AG09309 (cell line): ENCODE measurements at regions not wholly inside any gene's neighbourhood (a gene's known extent, or its start where the extent isn't known, plus 50 kb on each side); places are given as distances from the start of the nearest gene placed in this dataset.
"Not testable (repeated sequence)": the region's sequence is repeated elsewhere in the genome, so short reads cannot be mapped to it uniquely, and the experiment has no call there.

Experiments used
- DNase-seq: peaks from one replicate; pipeline ENCODE4 v3.0.0-alpha.2; 2010; ENCODE audit warnings: low read depth
- H3K4me3 ChIP-seq: 2 replicates; pipeline ENCODE4 v1.5.1; 2011; ENCODE audit warnings: mild to moderate bottlenecking, low read depth, low read length, moderate library complexity; ENCODE audit not compliant: control insufficient read depth
- TF ChIP-seq, protein P1 (sequence below): IDR thresholded peaks from 2 replicates; pipeline ENCODE4 v1.5.1; 2011; ENCODE audit warnings: mild to moderate bottlenecking, low read depth, low read length, inconsistent platforms; ENCODE audit not compliant: insufficient read depth, control insufficient read depth; ENCODE audit errors: missing control alignments

DNA sequence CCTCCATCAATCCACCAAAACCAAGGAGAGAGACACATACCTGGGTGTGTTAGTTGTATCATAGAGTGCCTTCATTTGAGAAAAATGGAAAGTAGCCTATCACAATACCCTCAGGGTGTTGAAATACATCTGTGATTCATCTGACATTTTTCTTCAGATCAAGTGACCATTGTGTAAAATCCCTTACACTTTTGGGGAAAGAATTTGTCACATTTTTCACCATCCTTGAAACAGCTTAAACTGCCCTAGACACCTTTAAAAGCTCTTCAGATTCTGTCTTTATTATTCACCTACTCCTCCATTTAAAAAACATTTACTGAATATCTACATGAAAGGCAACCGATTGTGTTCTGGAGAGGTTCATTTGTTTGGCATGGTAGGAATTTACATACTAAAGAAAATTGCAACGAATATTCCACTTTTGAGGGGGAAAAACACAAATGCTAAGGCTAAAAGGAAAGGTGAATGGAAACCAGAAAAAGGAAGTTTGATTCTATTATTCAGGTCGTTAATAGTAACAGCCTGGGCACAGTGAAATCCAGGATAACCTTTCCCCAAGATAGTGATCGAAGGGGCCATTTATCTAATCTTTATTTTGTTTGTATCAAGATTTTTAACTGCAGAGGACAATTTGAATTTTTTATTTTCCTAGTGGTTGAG is 70.4 kb upstream of the SAMSN1 start:
- TF ChIP-seq, protein P1, sequence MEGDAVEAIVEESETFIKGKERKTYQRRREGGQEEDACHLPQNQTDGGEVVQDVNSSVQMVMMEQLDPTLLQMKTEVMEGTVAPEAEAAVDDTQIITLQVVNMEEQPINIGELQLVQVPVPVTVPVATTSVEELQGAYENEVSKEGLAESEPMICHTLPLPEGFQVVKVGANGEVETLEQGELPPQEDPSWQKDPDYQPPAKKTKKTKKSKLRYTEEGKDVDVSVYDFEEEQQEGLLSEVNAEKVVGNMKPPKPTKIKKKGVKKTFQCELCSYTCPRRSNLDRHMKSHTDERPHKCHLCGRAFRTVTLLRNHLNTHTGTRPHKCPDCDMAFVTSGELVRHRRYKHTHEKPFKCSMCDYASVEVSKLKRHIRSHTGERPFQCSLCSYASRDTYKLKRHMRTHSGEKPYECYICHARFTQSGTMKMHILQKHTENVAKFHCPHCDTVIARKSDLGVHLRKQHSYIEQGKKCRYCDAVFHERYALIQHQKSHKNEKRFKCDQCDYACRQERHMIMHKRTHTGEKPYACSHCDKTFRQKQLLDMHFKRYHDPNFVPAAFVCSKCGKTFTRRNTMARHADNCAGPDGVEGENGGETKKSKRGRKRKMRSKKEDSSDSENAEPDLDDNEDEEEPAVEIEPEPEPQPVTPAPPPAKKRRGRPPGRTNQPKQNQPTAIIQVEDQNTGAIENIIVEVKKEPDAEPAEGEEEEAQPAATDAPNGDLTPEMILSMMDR = no peak
- DNase-seq = no peak
- no peak overlapping the region for H3K4me3 ChIP-seq

DNA sequence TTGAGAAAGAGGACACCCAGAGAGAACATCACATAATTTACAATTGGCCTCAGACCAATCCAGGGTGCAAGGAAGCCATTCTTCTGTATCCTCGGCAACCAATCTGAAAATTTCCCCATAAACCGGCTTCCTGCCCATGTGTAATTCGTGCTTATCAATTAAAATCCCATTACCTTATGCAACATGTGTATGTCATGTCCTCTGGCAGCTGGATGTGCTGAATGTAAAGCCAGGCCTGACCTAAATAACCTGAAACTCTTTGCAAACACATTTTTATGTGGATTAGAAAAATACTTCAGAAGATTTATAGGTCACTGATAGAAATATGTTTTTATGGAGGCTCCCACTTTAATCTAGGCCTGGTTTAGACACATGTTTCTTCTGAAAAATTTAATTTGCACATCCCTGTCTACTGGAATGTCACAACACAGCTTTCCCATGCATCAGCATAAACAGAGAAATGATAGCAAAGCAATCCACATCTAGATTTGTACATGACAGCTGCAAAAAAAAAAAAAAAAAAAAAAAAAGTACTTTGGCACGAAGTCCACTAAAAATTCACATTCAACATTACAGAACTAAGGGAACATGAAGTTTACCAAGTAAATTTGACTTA is 69.4 kb upstream of the SAMSN1 start:
- no peak for DNase-seq
- TF ChIP-seq, protein P1 = no peak
- H3K4me3 ChIP-seq = no peak overlapping the region

DNA sequence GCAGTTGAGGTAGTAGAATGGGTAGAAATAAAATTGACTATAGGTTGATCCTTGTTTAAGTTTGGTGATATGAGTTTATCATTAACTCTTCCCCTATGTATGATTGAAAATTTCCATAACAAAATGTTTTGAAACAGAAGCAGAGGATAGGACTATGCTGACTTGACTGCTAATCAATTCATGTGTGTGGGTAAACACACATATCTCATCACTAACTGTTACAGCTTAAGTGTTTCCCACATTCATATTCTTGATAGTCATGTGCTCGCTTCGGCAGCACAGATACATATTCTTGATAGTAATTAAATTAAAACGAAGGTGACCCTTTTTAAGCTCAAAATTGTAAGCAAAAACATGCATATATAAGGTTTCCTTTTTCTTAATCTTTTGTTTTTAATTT is 68.2 kb upstream of the SAMSN1 start:
- DNase-seq = no peak
- TF ChIP-seq, protein P1 = no peak
- H3K4me3 ChIP-seq = no peak overlapping the region

DNA sequence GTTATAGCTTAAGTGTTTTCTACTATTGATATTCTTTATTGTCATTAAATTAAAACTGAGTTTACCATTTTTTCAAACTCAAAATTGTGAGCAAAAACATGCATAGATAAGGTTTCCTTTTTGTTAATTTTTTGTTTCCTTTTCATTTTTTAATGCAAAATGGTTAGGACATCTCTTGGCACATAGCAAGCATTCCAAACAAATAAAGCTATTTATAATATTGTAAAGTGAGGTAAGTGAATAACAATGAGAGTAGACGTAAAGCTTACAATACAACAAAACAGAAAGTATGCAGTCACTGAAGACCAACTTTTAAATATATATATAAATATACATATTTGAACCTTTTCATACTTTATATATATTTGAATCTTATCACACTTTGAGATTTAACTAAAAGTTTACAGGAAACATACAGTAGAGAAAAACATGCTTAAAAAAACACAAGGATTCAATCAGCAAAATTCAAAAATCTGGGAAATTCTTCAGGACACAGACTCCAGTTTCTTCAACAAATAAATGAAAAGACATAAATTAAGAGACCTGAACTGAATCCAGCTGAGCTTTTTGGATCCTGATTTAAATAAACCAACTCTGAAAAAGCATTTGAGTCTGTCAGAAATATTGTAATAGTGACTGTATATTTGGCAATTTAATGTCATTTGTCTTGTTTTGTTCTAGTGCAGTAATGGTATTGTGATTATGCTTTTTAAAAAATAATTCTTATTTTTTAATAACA is 67.5 kb upstream of the SAMSN1 start:
- no peak overlapping the region for H3K4me3 ChIP-seq
- DNase-seq = no peak
- TF ChIP-seq, protein P1 = no peak

DNA sequence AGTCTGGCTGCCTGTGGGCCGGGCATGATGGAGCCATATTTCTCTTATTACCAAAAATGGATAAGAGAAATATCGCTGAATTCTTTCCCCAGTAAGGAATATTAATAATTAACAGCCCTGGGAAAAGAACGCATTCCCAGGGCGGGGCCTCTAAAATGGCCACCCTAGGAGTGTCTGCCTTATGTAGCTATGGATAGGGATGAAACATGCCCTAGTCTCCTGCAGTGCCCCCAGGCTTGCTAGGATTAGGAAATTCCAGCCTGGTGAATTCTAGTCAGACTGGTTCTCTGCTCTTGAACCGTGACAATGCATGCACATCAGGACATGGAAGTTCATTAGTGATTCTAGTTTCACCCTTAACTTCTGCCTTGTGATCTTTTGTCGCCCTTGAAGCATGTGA is 64.0 kb upstream of the SAMSN1 start:
- not testable (repeated sequence) for H3K4me3 ChIP-seq, DNase-seq

DNA sequence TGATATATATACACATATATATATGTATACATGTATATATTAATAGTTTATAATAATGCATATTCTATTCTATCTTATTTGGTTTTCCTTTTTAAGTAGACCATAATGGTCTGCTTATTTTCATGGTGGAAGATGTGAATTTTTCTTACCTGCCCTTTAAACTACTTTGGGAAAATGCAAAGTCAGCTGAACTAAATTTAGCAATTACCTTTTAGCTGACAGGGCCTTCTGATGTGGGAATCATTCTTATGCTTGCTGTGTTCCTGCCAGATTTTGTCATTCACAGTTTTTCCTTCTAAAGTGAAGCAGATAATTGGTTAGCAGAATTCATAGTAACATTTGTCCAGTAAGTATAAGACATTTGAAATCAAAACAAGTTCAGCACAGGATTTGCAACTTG is 63.2 kb upstream of the SAMSN1 start:
- H3K4me3 ChIP-seq = no peak overlapping the region
- TF ChIP-seq, protein P1 = no peak
- no peak for DNase-seq

DNA sequence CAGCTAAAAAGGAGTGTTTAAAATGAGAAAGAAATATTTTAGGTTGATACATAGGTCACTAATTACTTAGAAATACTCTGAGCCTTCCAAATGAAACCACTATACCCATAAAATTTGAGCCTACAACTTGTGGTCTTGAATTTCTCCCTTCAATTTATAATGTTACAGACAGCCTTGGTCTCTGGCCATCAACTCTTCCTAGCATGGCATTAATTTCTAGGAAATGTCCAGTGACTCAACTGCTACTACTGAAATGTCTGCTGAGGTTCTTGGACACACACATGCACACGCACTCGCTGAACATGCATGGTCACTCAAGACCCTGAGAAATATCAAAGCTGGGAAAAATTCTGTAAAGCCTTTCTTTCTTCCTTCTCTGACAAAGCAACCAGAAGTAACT is 61.1 kb upstream of the SAMSN1 start:
- TF ChIP-seq, protein P1 = no peak
- no peak for DNase-seq
- H3K4me3 ChIP-seq = no peak overlapping the region
